Heart left ventricle (tissue), 16 donors: ENCODE measurements at regions not wholly inside any gene's neighbourhood (a gene's known extent, or its start where the extent isn't known, plus 50 kb on each side); places are given as distances from the start of the nearest gene placed in this dataset.

Source experiments
- ATAC-seq, 4 donors: fragments of 200-7000 bp; cut with Tn5 transposase; one replicate each; pipeline ENCODE4 v1.9.1; 2020 to 2022; ENCODE audit warnings: moderate library complexity in 4 of 4, mild to moderate bottlenecking in 3 of 4, moderate number of reproducible peaks in 1 of 4
- DNase-seq, 5 donors: peaks; one replicate each; pipeline ENCODE4 v3.0.0-alpha.2; 2020
- H3K27ac ChIP-seq, 12 donors: fragments of 200-600 bp; sonication (generic) in 4 of 12; one replicate each; pipeline versions ENCODE4 v1.5.0 to v1.8.0; 2016 to 2022; ENCODE audit warnings: mild to moderate bottlenecking in 2 of 12
- H3K27me3 ChIP-seq, 9 donors: fragments of 200-600 bp; sonication (generic) in 2 of 9; one replicate each; pipeline versions ENCODE4 v1.5.1 to v1.8.0; 2016 to 2022; ENCODE audit warnings: mild to moderate bottlenecking in 3 of 9
- H3K36me3 ChIP-seq, 9 donors: fragments of 200-600 bp; sonication (generic) in 2 of 9; one replicate each; pipeline versions ENCODE4 v1.5.0 to v1.8.0; 2018 to 2022; ENCODE audit warnings: mild to moderate bottlenecking in 2 of 9
- H3K4me1 ChIP-seq, 12 donors: fragments of 200-600 bp; sonication (generic) in 4 of 12; one replicate each; pipeline versions ENCODE4 v1.5.0 to v1.8.0; 2016 to 2022; ENCODE audit warnings: mild to moderate bottlenecking in 3 of 12
- H3K4me3 ChIP-seq, 12 donors: fragments of 200-600 bp; sonication (generic) in 4 of 12; one replicate each; pipeline versions ENCODE4 v1.5.0 to v1.8.0; 2017 to 2022; ENCODE audit warnings: mild to moderate bottlenecking in 9 of 12, moderate library complexity in 4 of 12
- H3K9me3 ChIP-seq, 12 donors: fragments of 200-600 bp; sonication (generic) in 4 of 12; one replicate each; pipeline versions ENCODE4 v1.5.0 to v1.8.0; 2016 to 2022; ENCODE audit warnings: mild to moderate bottlenecking in 1 of 12
- CTCF ChIP-seq, 12 donors: fragments of 200-600 bp; sonication (generic) in 4 of 12; IDR thresholded peaks; one replicate each; pipeline versions ENCODE4 v1.5.0 to v1.8.0; 2018 to 2022; ENCODE audit warnings: antibody characterized with exemption in 12 of 12, mild to moderate bottlenecking in 5 of 12
- POLR2A ChIP-seq, 2 donors: fragments of 450-650 bp; IDR thresholded peaks; one replicate each; pipeline ENCODE4 v1.6.1; 2017; ENCODE audit warnings: antibody characterized with exemption in 2 of 2, mild to moderate bottlenecking in 2 of 2, moderate library complexity in 2 of 2
- WGBS, 4 donors: extraction: QIAGEN DNeasy Blood & Tissue Kit in 2 of 4; methylation state at CpG; one replicate each; pipeline versions ENCODE4 v1.1.5 to v1.1.7; 2013 to 2018; 5-methylcytosine and 5-hydroxymethylcytosine counted together
- intact Hi-C, 10 donors: fragments of 100-400 bp; cut with DNase I; formaldehyde crosslinking; loops; one replicate each; pipeline versions ENCODE4 v1.11.1 to v1.14.2; 2022
- donor health status: ischemic (EF 13 %, LVEDD 7.1; RV severe dilation, severe dysfunction).
- donor health status: healthy with polysubstance abuse.
- donor health status: DM: no; HTN: yes; CAD: no.
- donor health status: DM: no; HTN: no; CAD: no.
- donor health status: ischemic (EF 25% LVEDD 6.9; RV normal size, moderate dysfunction).
- donor health status: ischemic (EF 25% LVEDD 5.7; RV mildly dilated, moderate dysfunction).
- donor health status: healthy.
- donor health status: DM: yes; HTN: yes; CAD: no.
- donor health status: ischemic (EF 35%, LVEDD 5.7; RV mildly dilated, moderate dysfunction).
- donor health status: nonischemic (EF 11% LVEDD 7.7; RV severe dilation, severe dysfunction).
- donor health status: DM: yes; HTN: yes; CAD: no.
- donor health status: PGD.
- donor health status: ischemic (EF 29% LVEDD 5.4; RV normal size, mild dysfunction).
- donor health status: nonischemic (EF 23%, LVEDD 6.1; RV moderate dilation, normal function).

DNA sequence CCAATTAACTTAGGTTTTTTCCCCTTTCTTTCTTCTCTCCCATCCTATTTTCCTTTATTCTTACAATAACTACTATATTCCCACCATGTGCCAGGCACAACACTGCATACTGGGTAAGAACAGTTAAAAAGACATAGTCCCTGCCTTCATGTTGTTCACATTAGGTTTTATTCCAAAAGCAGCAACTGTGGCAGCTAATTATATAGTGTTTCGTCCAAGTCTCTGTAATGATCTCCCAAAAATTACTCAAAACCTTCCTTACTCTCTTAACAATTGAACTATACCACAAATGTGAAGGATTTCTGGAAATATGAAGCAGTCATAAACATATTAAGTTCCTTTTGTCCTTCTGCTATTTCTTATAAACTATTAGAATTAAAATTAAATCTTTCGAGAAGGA is 184.1 kb upstream of the C11orf58 start:
- H3K36me3 ChIP-seq, result no peaks in the 10 kb centered on the region
- ATAC-seq (no peak), DNase-seq (no peak)
- intact Hi-C loops, result no loop called here
- H3K9me3 ChIP-seq, result peaks cover 0 to 3% (median 0%) of the 10 kb centered on the region in 12 donors
- no peak overlapping the region for H3K27ac ChIP-seq
- peaks cover 0 to 30% (median 4%) of the 10 kb centered on the region in 12 donors for H3K4me1 ChIP-seq
- WGBS, 4 donors, result 64 to 80% (median 69%) methylated on average over 2 of the region's 2 CpGs
- no peak overlapping the region for H3K4me3 ChIP-seq
- no peak for TF ChIP-seq POLR2A (IDR thresholded peaks at IDR 0.05)
- no peak for TF ChIP-seq CTCF (IDR thresholded peaks at IDR 0.05)
- no peaks in the 10 kb centered on the region for H3K27me3 ChIP-seq

GRCh38 chr11:16547879-16548278 is 190.6 kb upstream of the C11orf58 start:
- no peaks in the 10 kb centered on the region for H3K27me3 ChIP-seq
- whole genome bisulfite sequencing, 4 donors, result 94 to 97% (median 95%) methylated on average over 4 of the region's 4 CpGs
- intact Hi-C loops, result no loop called here
- no peak for ATAC-seq
- peaks cover 0 to 33% (median 0%) of the 10 kb centered on the region in 12 donors for H3K9me3 ChIP-seq
- H3K27ac ChIP-seq, result no peak overlapping the region
- H3K4me1 ChIP-seq, result no peaks in the 10 kb centered on the region
- no peak overlapping the region for H3K4me3 ChIP-seq
- TF ChIP-seq POLR2A (IDR thresholded peaks at IDR 0.05), result no peak
- TF ChIP-seq CTCF (IDR thresholded peaks at IDR 0.05), result no peak
- H3K36me3 ChIP-seq, result no peaks in the 10 kb centered on the region
- no peak for DNase-seq

DNA sequence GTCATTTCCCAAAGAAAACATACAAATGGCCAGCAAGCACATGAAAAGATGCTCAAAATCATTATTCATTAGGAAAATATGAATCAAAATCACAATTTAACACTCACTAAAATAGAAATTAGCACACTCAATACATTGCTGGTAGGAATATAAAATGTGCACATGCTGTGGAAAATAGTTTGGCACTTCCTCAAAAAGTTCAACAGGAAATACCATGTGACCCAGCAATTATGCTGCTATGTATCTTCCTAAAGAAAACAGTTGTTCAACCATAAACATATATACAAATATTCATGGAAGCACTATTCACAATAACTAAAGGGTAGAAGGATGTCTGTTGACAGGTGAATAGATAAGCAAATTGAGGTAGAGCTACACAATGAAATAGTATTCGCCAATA is 187.3 kb upstream of the SOX6 start:
- WGBS, 4 donors, result 89 to 98% (median 95%) methylated on average over 1 of the region's 1 CpG
- Histone ChIP-seq H3K27ac (no peak overlapping the region), H3K9me3 (peaks cover 0 to 41% (median 3%) of the 10 kb centered on the region in 12 donors), H3K36me3 (no peaks in the 10 kb centered on the region), H3K27me3 (no peaks in the 10 kb centered on the region), H3K4me1 (no peaks in the 10 kb centered on the region), H3K4me3 (no peak overlapping the region)
- ATAC-seq (no peak), DNase-seq (no peak)
- TF ChIP-seq POLR2A (IDR thresholded peaks at IDR 0.05) (no peak), CTCF (IDR thresholded peaks at IDR 0.05) (no peak)
- intact Hi-C loops, result no loop called here

DNA sequence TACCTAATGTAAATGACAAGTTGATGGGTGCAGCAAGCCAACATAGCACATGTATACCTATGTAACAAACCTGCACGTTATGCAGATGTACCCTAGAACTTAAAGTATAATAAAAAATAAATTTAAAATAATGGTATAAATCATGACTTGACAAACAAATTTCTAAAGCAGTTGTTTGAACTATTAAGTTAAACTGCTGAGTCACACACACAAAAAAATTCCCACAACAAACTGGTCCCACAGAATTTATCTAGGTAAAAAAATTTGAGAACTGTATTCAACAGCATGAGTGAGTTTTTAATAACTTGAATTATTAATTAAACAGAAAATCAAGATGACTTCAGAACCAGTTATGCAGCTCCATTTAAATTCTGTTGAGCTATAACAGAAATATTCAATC is 186.0 kb upstream of the SOX6 start:
- whole genome bisulfite sequencing, 4 donors, result 93 to 98% (median 97%) methylated on average over 1 of the region's 1 CpG
- H3K4me3 ChIP-seq, result no peak overlapping the region
- H3K36me3 ChIP-seq, result no peaks in the 10 kb centered on the region
- H3K27ac ChIP-seq, result no peak overlapping the region
- H3K9me3 ChIP-seq, result peaks cover 0 to 28% (median 3%) of the 10 kb centered on the region in 12 donors
- TF ChIP-seq CTCF (IDR thresholded peaks at IDR 0.05) (no peak), POLR2A (IDR thresholded peaks at IDR 0.05) (no peak)
- DNase-seq, result no peak
- no peaks in the 10 kb centered on the region for H3K4me1 ChIP-seq
- intact Hi-C loops, result no loop called here
- ATAC-seq, result no peak
- H3K27me3 ChIP-seq, result no peaks in the 10 kb centered on the region
